Gastrocnemius medialis (tissue), 4 donors: ENCODE measurements at regions not wholly inside any gene's neighbourhood (a gene's known extent, or its start where the extent isn't known, plus 50 kb on each side); places are given as distances from the start of the nearest gene placed in this dataset.

ENCODE experiments used
- ATAC-seq, 2 donors: fragments of 150-250 bp; one replicate each; pipeline ENCODE4 v1.9.1; 2016
- DNase-seq, 2 donors: peaks; one replicate each; pipeline ENCODE4 v3.0.0-alpha.2; 2019
- H3K27ac ChIP-seq, 4 donors: fragments of 200-600 bp; sonication (generic); 1 replicate in 1 of 4; 2 replicates in 3 of 4; pipeline ENCODE4 v1.5.1; 2016 to 2018; ENCODE audit warnings: mild to moderate bottlenecking in 2 of 4, moderate library complexity in 1 of 4
- H3K27me3 ChIP-seq, 3 donors: fragments of 200-600 bp; sonication (generic) in 2 of 3; 1 replicate in 1 of 3; 2 replicates in 2 of 3; pipeline versions ENCODE4 v1.5.1 to v1.6.0; 2016 to 2019; ENCODE audit warnings: mild to moderate bottlenecking in 1 of 3, moderate library complexity in 1 of 3
- H3K36me3 ChIP-seq, 2 donors: fragments of 200-600 bp; sonication (generic) in 1 of 2; one replicate each; pipeline ENCODE4 v1.5.1; 2017 to 2018
- H3K4me1 ChIP-seq, 2 donors: fragments of 200-600 bp; sonication (generic) in 1 of 2; one replicate each; pipeline ENCODE4 v1.5.1; 2016 to 2017; ENCODE audit warnings: mild to moderate bottlenecking in 2 of 2
- H3K4me3 ChIP-seq, 4 donors: fragments of 200-600 bp; sonication (generic) in 3 of 4; 1 replicate in 1 of 4; 2 replicates in 3 of 4; pipeline ENCODE4 v1.5.1; 2016 to 2019; ENCODE audit warnings: mild to moderate bottlenecking in 2 of 4
- H3K9me3 ChIP-seq, 3 donors: fragments of 200-600 bp; sonication (generic) in 2 of 3; 1 replicate in 1 of 3; 2 replicates in 2 of 3; pipeline ENCODE4 v1.5.1; 2016 to 2019
- CTCF ChIP-seq, 5 experiments: fragments of 450-650 bp in 3 of 5; fragments of 200-600 bp in 2 of 5; sonication (generic) in 2 of 5; IDR thresholded peaks in 4 of 5; conservative IDR thresholded peaks in 1 of 5; 1 replicate in 4 of 5; 2 replicates in 1 of 5; pipeline ENCODE4 v1.5.1; 2016 to 2019; ENCODE audit warnings: antibody characterized with exemption in 5 of 5, mild to moderate bottlenecking in 3 of 5, moderate library complexity in 3 of 5
- POLR2A ChIP-seq, 2 donors: fragments of 450-650 bp; IDR thresholded peaks; one replicate each; pipeline ENCODE4 v1.6.1; 2017; ENCODE audit warnings: antibody characterized with exemption in 2 of 2, mild to moderate bottlenecking in 2 of 2, moderate library complexity in 2 of 2
- in situ Hi-C, 4 donors: fragments of 200-750 bp; cut with MboI; loops; one replicate each; pipeline versions ENCODE4 v1.15.0 to v1.8.0; 2017; ENCODE audit warnings: low sequenced_read_pairs in 4 of 4
- intact Hi-C: fragments of 100-400 bp; cut with DNase I; formaldehyde crosslinking; loops from one replicate; pipeline ENCODE4 v1.15.1; 2023; ENCODE audit warnings: low total_unique reads

GRCh38 chr5:5888284-5888683, 465.8 kb downstream of the ICE1 start:
- intact Hi-C loops: loop anchor here (5.0 to 10.0 kb wide), 3 partner anchors 396 to 689 kb away; partner anchors contain the start of gene UBE2QL1
- in situ Hi-C loops: loop anchor here in 2 of 4 donors (25.0 kb wide), 1 partner anchor 699 kb away; no protein-coding TSS in a partner anchor
- H3K27ac ChIP-seq: no peak overlapping the region
- no peak overlapping the region for H3K4me3 ChIP-seq
- no peaks in the 10 kb centered on the region for H3K4me1 ChIP-seq
- ATAC-seq (no peak), DNase-seq (no peak)
- TF ChIP-seq CTCF (IDR thresholded peaks at IDR 0.05 in 4 of 5, conservative IDR thresholded peaks at IDR 0.05 in 1 of 5): no peak
- no peaks in the 10 kb centered on the region for H3K9me3 ChIP-seq
- no peaks in the 10 kb centered on the region for H3K36me3 ChIP-seq
- peaks cover 0 to 2% (median 0%) of the 10 kb centered on the region in 3 donors for H3K27me3 ChIP-seq

GRCh38 chr5:5887833-5888232, 465.4 kb downstream of the ICE1 start:
- intact Hi-C loops: loop anchor here (5.0 to 10.0 kb wide), 3 partner anchors 396 to 689 kb away; partner anchors contain the start of gene UBE2QL1
- in situ Hi-C loops: loop anchor here in 2 of 4 donors (25.0 kb wide), 1 partner anchor 699 kb away; no protein-coding TSS in a partner anchor
- H3K4me1 ChIP-seq: no peaks in the 10 kb centered on the region

GRCh38 chr5:5886812-5887486, 464.5 kb downstream of the ICE1 start:
- in situ Hi-C loops: loop anchor here in 2 of 4 donors (25.0 kb wide), 1 partner anchor 700 kb away; no protein-coding TSS in a partner anchor
- H3K4me3 ChIP-seq: no peak overlapping the region
- peak in 1 of 2 donors; percentile 15 for DNase-seq

More at GRCh38 chr5:5887833-5888232, 465.4 kb downstream of the ICE1 start:
- Histone ChIP-seq H3K4me3 (no peak overlapping the region), H3K27ac (no peak overlapping the region), H3K27me3 (peaks cover 0 to 2% (median 0%) of the 10 kb centered on the region in 3 donors), H3K9me3 (no peaks in the 10 kb centered on the region), H3K36me3 (no peaks in the 10 kb centered on the region)
- DNase-seq (no peak), ATAC-seq (no peak)
- no peak for TF ChIP-seq CTCF (IDR thresholded peaks at IDR 0.05 in 4 of 5, conservative IDR thresholded peaks at IDR 0.05 in 1 of 5)
- no peak for TF ChIP-seq POLR2A (IDR thresholded peaks at IDR 0.05)

GRCh38 chr5:5886353-5886752, 463.9 kb downstream of the ICE1 start:
- no peaks in the 10 kb centered on the region for H3K36me3 ChIP-seq
- H3K27ac ChIP-seq: no peak overlapping the region
- H3K9me3 ChIP-seq: no peaks in the 10 kb centered on the region
- no peak for DNase-seq
- intact Hi-C loops: loop anchor here (5.0 to 10.0 kb wide), 3 partner anchors 394 to 691 kb away; partner anchors contain the start of gene UBE2QL1
- H3K27me3 ChIP-seq: peaks cover 0 to 2% (median 0%) of the 10 kb centered on the region in 3 donors
- in situ Hi-C loops: loop anchor here in 2 of 4 donors (25.0 kb wide), 1 partner anchor 701 kb away; no protein-coding TSS in a partner anchor
- ATAC-seq: no peak
- H3K4me1 ChIP-seq: no peaks in the 10 kb centered on the region
- no peak for TF ChIP-seq CTCF (IDR thresholded peaks at IDR 0.05 in 4 of 5, conservative IDR thresholded peaks at IDR 0.05 in 1 of 5)
- no peak for TF ChIP-seq POLR2A (IDR thresholded peaks at IDR 0.05)
- H3K4me3 ChIP-seq: no peak overlapping the region

More at GRCh38 chr5:5886812-5887486, 464.5 kb downstream of the ICE1 start:
- H3K27me3 ChIP-seq: peaks cover 0 to 2% (median 0%) of the 10 kb centered on the region in 3 donors
- H3K4me1 ChIP-seq: no peaks in the 10 kb centered on the region
- TF ChIP-seq POLR2A (IDR thresholded peaks at IDR 0.05) (no peak), CTCF (IDR thresholded peaks at IDR 0.05 in 4 of 5, conservative IDR thresholded peaks at IDR 0.05 in 1 of 5) (peak in 4 of 5 experiments; percentile 24 to 81 (median 62))
- peak; percentile 44 to 58 for ATAC-seq
- intact Hi-C loops: loop anchor here (5.0 to 10.0 kb wide), 3 partner anchors 395 to 690 kb away; partner anchors contain the start of gene UBE2QL1
- H3K9me3 ChIP-seq: no peaks in the 10 kb centered on the region
- H3K36me3 ChIP-seq: no peaks in the 10 kb centered on the region
- no peak overlapping the region for H3K27ac ChIP-seq
